ENCODE measurements at regions not wholly inside any gene's neighbourhood (a gene's known extent, or its start where the extent isn't known, plus 50 kb on each side); places are given as distances from the start of the nearest gene placed in this dataset.

DNA sequence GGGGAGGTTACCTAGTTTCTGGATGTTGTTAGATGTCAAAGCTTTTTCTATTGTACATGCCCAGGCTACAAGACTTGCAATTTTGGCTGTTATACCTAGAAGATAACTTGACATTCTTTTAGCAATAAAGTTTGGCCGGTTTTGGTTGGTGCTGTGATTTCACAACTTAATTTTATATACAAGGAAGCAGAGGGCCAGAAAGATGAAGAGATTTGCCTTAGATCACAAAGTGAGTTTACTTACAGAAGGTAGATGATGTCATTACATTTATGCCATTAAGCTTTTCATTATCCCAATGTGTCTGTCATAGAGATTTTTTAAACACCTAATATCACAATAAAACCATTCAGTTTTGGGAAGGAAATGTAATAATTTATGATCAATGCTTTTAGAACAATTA lies 698.7 kb upstream of the ANO3 start:
- TF ChIP-seq SMC3 (IDR thresholded peaks at IDR 0.05; ENCODE audit: low read depth, low read length): no peak
- TF ChIP-seq, protein P1, sequence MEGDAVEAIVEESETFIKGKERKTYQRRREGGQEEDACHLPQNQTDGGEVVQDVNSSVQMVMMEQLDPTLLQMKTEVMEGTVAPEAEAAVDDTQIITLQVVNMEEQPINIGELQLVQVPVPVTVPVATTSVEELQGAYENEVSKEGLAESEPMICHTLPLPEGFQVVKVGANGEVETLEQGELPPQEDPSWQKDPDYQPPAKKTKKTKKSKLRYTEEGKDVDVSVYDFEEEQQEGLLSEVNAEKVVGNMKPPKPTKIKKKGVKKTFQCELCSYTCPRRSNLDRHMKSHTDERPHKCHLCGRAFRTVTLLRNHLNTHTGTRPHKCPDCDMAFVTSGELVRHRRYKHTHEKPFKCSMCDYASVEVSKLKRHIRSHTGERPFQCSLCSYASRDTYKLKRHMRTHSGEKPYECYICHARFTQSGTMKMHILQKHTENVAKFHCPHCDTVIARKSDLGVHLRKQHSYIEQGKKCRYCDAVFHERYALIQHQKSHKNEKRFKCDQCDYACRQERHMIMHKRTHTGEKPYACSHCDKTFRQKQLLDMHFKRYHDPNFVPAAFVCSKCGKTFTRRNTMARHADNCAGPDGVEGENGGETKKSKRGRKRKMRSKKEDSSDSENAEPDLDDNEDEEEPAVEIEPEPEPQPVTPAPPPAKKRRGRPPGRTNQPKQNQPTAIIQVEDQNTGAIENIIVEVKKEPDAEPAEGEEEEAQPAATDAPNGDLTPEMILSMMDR (IDR thresholded peaks at IDR 0.05): no peak
- TF ChIP-seq, protein P2, sequence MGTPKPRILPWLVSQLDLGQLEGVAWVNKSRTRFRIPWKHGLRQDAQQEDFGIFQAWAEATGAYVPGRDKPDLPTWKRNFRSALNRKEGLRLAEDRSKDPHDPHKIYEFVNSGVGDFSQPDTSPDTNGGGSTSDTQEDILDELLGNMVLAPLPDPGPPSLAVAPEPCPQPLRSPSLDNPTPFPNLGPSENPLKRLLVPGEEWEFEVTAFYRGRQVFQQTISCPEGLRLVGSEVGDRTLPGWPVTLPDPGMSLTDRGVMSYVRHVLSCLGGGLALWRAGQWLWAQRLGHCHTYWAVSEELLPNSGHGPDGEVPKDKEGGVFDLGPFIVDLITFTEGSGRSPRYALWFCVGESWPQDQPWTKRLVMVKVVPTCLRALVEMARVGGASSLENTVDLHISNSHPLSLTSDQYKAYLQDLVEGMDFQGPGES (IDR thresholded peaks at IDR 0.05; ENCODE audit: low read depth, low read length): no peak
- no peak for TF ChIP-seq FOSL2 (IDR thresholded peaks at IDR 0.05; ENCODE audit: borderline replicate concordance, low read depth)
- TF ChIP-seq POLR2AphosphoS5 (IDR thresholded peaks at IDR 0.05; ENCODE audit: low read depth, low read length): no peak
- no peak for TF ChIP-seq RFX5 (IDR thresholded peaks at IDR 0.05; ENCODE audit: low read length)
- no peak for TF ChIP-seq RXRA (IDR thresholded peaks at IDR 0.05; ENCODE audit: borderline replicate concordance, low read depth)
- TF ChIP-seq EP300 (IDR thresholded peaks at IDR 0.05; ENCODE audit: borderline replicate concordance in 1 of 2, low read depth in 1 of 2, low read length in 1 of 2): no peak
- TF ChIP-seq FOXJ3 (CRISPR knock-in tag; IDR thresholded peaks at IDR 0.05): no peak
- no peak for TF ChIP-seq RAD21 (IDR thresholded peaks at IDR 0.05; ENCODE audit: low read length)
- no peak for TF ChIP-seq TAF1 (IDR thresholded peaks at IDR 0.05; ENCODE audit: borderline replicate concordance, low read depth, low read length)
- no peak for TF ChIP-seq USF2 (IDR thresholded peaks at IDR 0.05; ENCODE audit: borderline replicate concordance, low read depth, low read length)
- TF ChIP-seq TCF12 (IDR thresholded peaks at IDR 0.05): no peak
- TF ChIP-seq EZH2phosphoT487 (IDR thresholded peaks at IDR 0.05; ENCODE audit: borderline replicate concordance, low read depth): no peak

Data from SK-N-SH (cell line).